ENCODE measurements at regions not wholly inside any gene's neighbourhood (a gene's known extent, or its start where the extent isn't known, plus 50 kb on each side); places are given as distances from the start of the nearest gene placed in this dataset.

GRCh38 chr9:134234001-134234660 is 69.8 kb upstream of the RNU6ATAC start:
- Histone ChIP-seq H3K4me2 (ENCODE audit: insufficient read depth in 1 of 2, low read depth in 2 of 2, low read length in 2 of 2) (no peak overlapping the region), H3K79me2 (ENCODE audit: control insufficient read depth in 1 of 2, insufficient read depth in 2 of 2, low read length in 2 of 2) (no peaks in the 10 kb centered on the region), H3K27me3 (replicated peaks in 1 of 4; ENCODE audit: control insufficient read depth in 3 of 4, extremely low read depth in 1 of 4, insufficient read depth in 3 of 4, low read length in 3 of 4) (no peaks in the 10 kb centered on the region; a peak in 1 of 7 replicates), H3K14ac (ENCODE audit: insufficient read length) (no peak overlapping the region), H3K23ac (ENCODE audit: insufficient read length) (no peak overlapping the region), H3K36me3 (ENCODE audit: control insufficient read depth in 2 of 4, insufficient read depth in 4 of 4, low read length in 3 of 4) (no peaks in the 10 kb centered on the region), H2AK5ac (ENCODE audit: low read depth, low read length) (no peak overlapping the region), H3K9me3 (ENCODE audit: insufficient read depth in 2 of 2, low read depth in 1 of 2, low read length in 1 of 2) (no peaks in the 10 kb centered on the region), H2BK20ac (ENCODE audit: low read length) (no peak overlapping the region), H2BK12ac (ENCODE audit: low read depth, low read length) (no peak overlapping the region), H3K79me1 (ENCODE audit: low read depth, low read length) (peaks cover 3% of the 10 kb centered on the region; the same call in 1 of the 2 replicates), H3K4me1 (replicated peaks in 1 of 4; ENCODE audit: control insufficient read depth in 3 of 4, insufficient read depth in 4 of 4, low read length in 3 of 4) (no peaks in the 10 kb centered on the region), H3K9ac (replicated peaks in 1 of 4; ENCODE audit: extremely low read depth in 1 of 4, low read depth in 3 of 4, low read length in 3 of 4) (no peak overlapping the region), H3K18ac (ENCODE audit: extremely low read depth, low read length) (no peak overlapping the region), H3K23me2 (ENCODE audit: low read depth, low read length) (no peaks in the 10 kb centered on the region), H4K20me1 (replicated peaks in 1 of 2; ENCODE audit: control insufficient read depth in 1 of 2, insufficient read depth in 2 of 2, low read length in 2 of 2) (no peaks in the 10 kb centered on the region), H3K4ac (replicated peaks; ENCODE audit: insufficient read length, low read depth, low read length) (no peak overlapping the region), H3K4me3 (ENCODE audit: extremely low read depth in 1 of 4, insufficient read depth in 2 of 4, low read depth in 3 of 4, low read length in 4 of 4) (no peak overlapping the region), H3K56ac (replicated peaks; ENCODE audit: insufficient read length, low read depth, low read length) (no peak overlapping the region), H4K5ac (ENCODE audit: insufficient read length, low read depth, low read length) (no peak overlapping the region), H3K27ac (ENCODE audit: low read depth, low read length) (no peak overlapping the region), H4K8ac (ENCODE audit: extremely low read depth, insufficient read depth, low read length) (peak overlapping the region; percentile 25; the same call in 1 of the 2 replicates), H2BK120ac (replicated peaks; ENCODE audit: low read depth, low read length) (no peak overlapping the region), H2BK15ac (ENCODE audit: low read length) (no peak overlapping the region), H2BK5ac (ENCODE audit: low read depth, low read length) (no peak overlapping the region; the same call in 1 of the 2 replicates), H2AFZ (ENCODE audit: low read length) (no peak overlapping the region), H4K91ac (replicated peaks; ENCODE audit: insufficient read length, low read length) (no peak overlapping the region)
- no peak for TF ChIP-seq BACH1 (IDR thresholded peaks at IDR 0.05; ENCODE audit: low read length)
- no peak for TF ChIP-seq MAFK (IDR thresholded peaks at IDR 0.05; ENCODE audit: low read depth, low read length)
- TF ChIP-seq TAF1 (IDR thresholded peaks at IDR 0.05; ENCODE audit: low read depth, low read length): no peak
- no peak for TF ChIP-seq CEBPB (IDR thresholded peaks at IDR 0.05; ENCODE audit: low read depth, low read length)
- no peak for TF ChIP-seq GTF2F1 (IDR thresholded peaks at IDR 0.05; ENCODE audit: borderline replicate concordance, low read depth, low read length)
- TF ChIP-seq CBX8 (IDR thresholded peaks at IDR 0.05; ENCODE audit: borderline replicate concordance, low read depth, low read length): no peak
- TF ChIP-seq YY1 (IDR thresholded peaks at IDR 0.05; ENCODE audit: low read depth, low read length): no peak
- no peak for TF ChIP-seq E2F6 (IDR thresholded peaks at IDR 0.05)
- TF ChIP-seq FOSL1 (IDR thresholded peaks at IDR 0.05; ENCODE audit: insufficient read depth, low read depth, low read length): no peak
- ChIA-PET CTCF (ENCODE audit: partially characterized antibody) (interaction anchor here (0.6 kb wide), 1 partner anchor 21 kb away, joined by 3 read pairs; no protein-coding TSS in a partner anchor), POLR2A (ENCODE audit: partially characterized antibody) (no interaction called here)
- DNase-seq (ENCODE audit: low read depth in 1 of 2, low spot score in 2 of 2): no peak
- FAIRE-seq: no peak
- 91% methylated on average over 19 of the region's 21 CpGs; no CpG with 5 or more reads in 1 of the 2 experiments for WGBS, 2 experiments (ENCODE audit: extremely low coverage in 1 of 2, insufficient coverage in 1 of 2, insufficient read length in 1 of 2, insufficient replicate concordance in 2 of 2, low coverage in 1 of 2, low lambda C conversion rate in 2 of 2, missing lambda C conversion rate in 1 of 2)
